DND-41 (cell line): ENCODE measurements at regions not wholly inside any gene's neighbourhood (a gene's known extent, or its start where the extent isn't known, plus 50 kb on each side); places are given as distances from the start of the nearest gene placed in this dataset.

Source experiments
- ATAC-seq: fragments of 200-7000 bp; cut with Tn5 transposase; 3 replicates; pipeline ENCODE4 v1.9.1; 2021; ENCODE audit warnings: low read depth; ENCODE audit not compliant: insufficient read depth
- DNase-seq: peaks from one replicate; pipeline ENCODE4 v3.0.0-alpha.2; 2020
- H2AFZ ChIP-seq: 2 replicates; pipeline ENCODE4 v1.6.0; 2012; ENCODE audit warnings: low read depth, low read length
- H3K27ac ChIP-seq: 2 replicates; pipeline ENCODE4 v1.5.1; 2012; ENCODE audit warnings: low read length, inconsistent platforms
- H3K27me3 ChIP-seq: fragments of 200-600 bp; sonication (generic); 2 replicates; pipeline ENCODE4 v1.6.0; 2012; ENCODE audit warnings: low read length, mild to moderate bottlenecking, inconsistent platforms; ENCODE audit not compliant: insufficient read depth, poor library complexity
- H3K36me3 ChIP-seq: 2 replicates; pipeline ENCODE4 v1.5.1; 2012; ENCODE audit warnings: low read length, inconsistent platforms; ENCODE audit not compliant: insufficient read depth
- H3K4me1 ChIP-seq: 2 replicates; pipeline ENCODE4 v1.5.1; 2012; ENCODE audit warnings: mild to moderate bottlenecking, low read length; ENCODE audit not compliant: insufficient read depth
- H3K4me2 ChIP-seq: 2 replicates; pipeline ENCODE4 v1.6.0; 2012; ENCODE audit warnings: mild to moderate bottlenecking, moderate library complexity, low read length, inconsistent platforms; ENCODE audit not compliant: insufficient read depth
- H3K4me3 ChIP-seq, 2 experiments: fragments of 200-600 bp in 1 of 2; shearing (Covaris generic) in 1 of 2; 2 replicates each; pipeline ENCODE4 v1.5.1; 2012 to 2016; ENCODE audit warnings: inconsistent platforms in 2 of 2, low read length in 2 of 2, mild to moderate bottlenecking in 2 of 2, low read depth in 1 of 2, moderate library complexity in 1 of 2
- H3K79me2 ChIP-seq: 2 replicates; pipeline ENCODE4 v1.6.0; 2012; ENCODE audit warnings: low read length, inconsistent platforms; ENCODE audit not compliant: insufficient read depth
- H3K9ac ChIP-seq: 2 replicates; pipeline ENCODE4 v1.6.0; 2012; ENCODE audit warnings: low read depth, mild to moderate bottlenecking, inconsistent platforms, low read length, moderate library complexity
- H3K9me3 ChIP-seq: 2 replicates; pipeline ENCODE4 v1.5.1; 2012; ENCODE audit warnings: low read length, moderate library complexity, mild to moderate bottlenecking, inconsistent platforms; ENCODE audit not compliant: insufficient read depth, severe bottlenecking
- H4K20me1 ChIP-seq: 2 replicates; pipeline ENCODE4 v1.6.0; 2012; ENCODE audit warnings: low read length; ENCODE audit not compliant: insufficient read depth
- CTCF ChIP-seq: IDR thresholded peaks from 2 replicates; pipeline ENCODE4 v1.5.1; 2012; ENCODE audit warnings: borderline replicate concordance, low read length, moderate library complexity, mild to moderate bottlenecking; ENCODE audit not compliant: poor library complexity, severe bottlenecking; ENCODE audit errors: extremely low read depth
- EZH2 ChIP-seq: IDR thresholded peaks from 3 replicates; pipeline ENCODE4 v1.6.1; 2012; ENCODE audit warnings: borderline replicate concordance, low read depth, mild to moderate bottlenecking, moderate library complexity, low read length, inconsistent platforms; ENCODE audit not compliant: severe bottlenecking

- TF ChIP-seq CTCF (no peak), EZH2 (no peak)
- peaks cover 10% of the 10 kb centered on the region for H3K27me3 ChIP-seq
- H3K9ac ChIP-seq = no peak overlapping the region
- H3K27ac ChIP-seq = no peak overlapping the region
- DNase-seq = no peak
- no peaks in the 10 kb centered on the region for H4K20me1 ChIP-seq
- no peaks in the 10 kb centered on the region for H3K9me3 ChIP-seq
- H2AFZ ChIP-seq = no peak overlapping the region
- no peak for ATAC-seq
- H3K79me2 ChIP-seq = no peaks in the 10 kb centered on the region
- no peaks in the 10 kb centered on the region for H3K4me1 ChIP-seq
- no peak overlapping the region for H3K4me2 ChIP-seq
- no peak overlapping the region for H3K4me3 ChIP-seq
- H3K36me3 ChIP-seq = no peaks in the 10 kb centered on the region
Observed at GRCh38 chr20:57912227-57912582, 202.4 kb upstream of the PMEPA1 start.

- Histone ChIP-seq H3K9me3 (no peaks in the 10 kb centered on the region), H3K36me3 (no peaks in the 10 kb centered on the region), H2AFZ (no peak overlapping the region), H3K4me2 (no peak overlapping the region), H3K27me3 (peaks cover 10% of the 10 kb centered on the region), H3K4me1 (no peaks in the 10 kb centered on the region), H3K9ac (no peak overlapping the region), H3K27ac (no peak overlapping the region), H4K20me1 (no peaks in the 10 kb centered on the region), H3K79me2 (no peaks in the 10 kb centered on the region), H3K4me3 (no peak overlapping the region)
- ATAC-seq (no peak), DNase-seq (no peak)
- no peak for TF ChIP-seq CTCF
- TF ChIP-seq EZH2 = no peak
Observed at GRCh38 chr20:57911512-57912226, 201.9 kb upstream of the PMEPA1 start.

GRCh38 chr20:57910716-57911115, 200.9 kb upstream of the PMEPA1 start:
- H3K27me3 ChIP-seq = peaks cover 7% of the 10 kb centered on the region
- no peak overlapping the region for H3K4me3 ChIP-seq
- no peak for TF ChIP-seq CTCF
- no peak for TF ChIP-seq EZH2
- H3K9me3 ChIP-seq = no peaks in the 10 kb centered on the region
- no peak overlapping the region for H3K4me2 ChIP-seq
- no peaks in the 10 kb centered on the region for H4K20me1 ChIP-seq
- no peaks in the 10 kb centered on the region for H3K4me1 ChIP-seq
- DNase-seq = no peak
- H3K36me3 ChIP-seq = no peaks in the 10 kb centered on the region
- no peak overlapping the region for H2AFZ ChIP-seq
- H3K79me2 ChIP-seq = no peaks in the 10 kb centered on the region
- no peak for ATAC-seq
- no peak overlapping the region for H3K27ac ChIP-seq
- H3K9ac ChIP-seq = no peak overlapping the region
